OCI-LY7 (cell line): ENCODE measurements at regions not wholly inside any gene's neighbourhood (a gene's known extent, or its start where the extent isn't known, plus 50 kb on each side); places are given as distances from the start of the nearest gene placed in this dataset.
"Not testable (repeated sequence)": the region's sequence is repeated elsewhere in the genome, so short reads cannot be mapped to it uniquely, and the experiment has no call there.

Source experiments
- BruUV-seq: library from RNA; stranded (reverse); fragments of 400-500 nt; replicated peaks from 2 replicates; lab custom pipeline; 2021; lab: Mats Ljungman, UMichigan
- CTCF ChIA-PET: fragments of 300-600 bp; sonication (Branson Sonifier 250); formaldehyde crosslinking; loops from one replicate; lab custom pipeline; 2022; ENCODE audit warnings: antibody characterized with exemption; ENCODE audit not compliant: unreplicated experiment; lab: Charles Lee
- POLR2A ChIA-PET: fragments of 300-600 bp; sonication (Branson Sonifier 250); formaldehyde crosslinking; loops from one replicate; lab custom pipeline; 2022; ENCODE audit warnings: antibody characterized with exemption; lab: Charles Lee
- DNase-seq: peaks from one replicate; pipeline ENCODE4 v3.0.0-alpha.2; 2015; ENCODE audit warnings: low spot score
- H2AFZ ChIP-seq: fragments of 200-600 bp; sonication (generic), shearing (Covaris generic); 2 replicates; pipeline ENCODE4 v1.6.1; 2014; ENCODE audit warnings: mild to moderate bottlenecking, antibody characterized with exemption, low read length, moderate library complexity
- H3K27ac ChIP-seq: fragments of 200-600 bp; sonication (generic); 2 replicates; pipeline ENCODE4 v1.5.1; 2014; ENCODE audit warnings: mixed run types, low read depth, mild to moderate bottlenecking, moderate library complexity, low read length, inconsistent platforms; ENCODE audit not compliant: poor library complexity, severe bottlenecking
- H3K36me3 ChIP-seq: fragments of 200-600 bp; sonication (generic); 2 replicates; pipeline ENCODE4 v1.6.1; 2014; ENCODE audit warnings: mild to moderate bottlenecking, antibody characterized with exemption, low read length, moderate library complexity, mixed read lengths; ENCODE audit not compliant: insufficient read depth
- H3K4me1 ChIP-seq: fragments of 200-600 bp; sonication (generic); 2 replicates; pipeline ENCODE4 v1.5.1; 2014; ENCODE audit warnings: mild to moderate bottlenecking, low read length; ENCODE audit not compliant: insufficient read depth, poor library complexity, severe bottlenecking
- H3K4me2 ChIP-seq: fragments of 200-600 bp; sonication (generic); 2 replicates; pipeline ENCODE4 v1.6.1; 2014; ENCODE audit warnings: mild to moderate bottlenecking, low read length
- H3K4me3 ChIP-seq: fragments of 200-600 bp; sonication (generic); 2 replicates; pipeline ENCODE4 v1.5.1; 2014; ENCODE audit warnings: mild to moderate bottlenecking, low read depth, low read length; ENCODE audit not compliant: poor library complexity, severe bottlenecking
- H3K79me2 ChIP-seq: fragments of 200-600 bp; sonication (generic); 2 replicates; pipeline ENCODE4 v1.6.1; 2016; ENCODE audit warnings: low read depth, mild to moderate bottlenecking, low read length, moderate library complexity, mixed read lengths; ENCODE audit not compliant: insufficient read depth
- H3K9me2 ChIP-seq: fragments of 200-600 bp; sonication (generic); 2 replicates; pipeline ENCODE4 v1.6.1; 2016; ENCODE audit warnings: mild to moderate bottlenecking, low read length, mixed read lengths; ENCODE audit not compliant: insufficient read depth
- H3K9me3 ChIP-seq: fragments of 200-600 bp; sonication (generic); 2 replicates; pipeline ENCODE4 v1.6.1; 2014; ENCODE audit warnings: mild to moderate bottlenecking, mixed run types, low read length, mixed read lengths
- H4K20me1 ChIP-seq: fragments of 200-600 bp; sonication (generic); 2 replicates; pipeline ENCODE4 v1.6.1; 2014; ENCODE audit warnings: mild to moderate bottlenecking, antibody characterized with exemption, low read length, moderate library complexity, mixed read lengths; ENCODE audit not compliant: insufficient read depth
- EZH2phosphoT487 ChIP-seq: fragments of 200-600 bp; sonication (generic); IDR thresholded peaks from 2 replicates; pipeline ENCODE4 v1.6.1; 2018; ENCODE audit warnings: low read depth, borderline replicate concordance, mild to moderate bottlenecking, mixed run types, antibody characterized with exemption, low read length, moderate library complexity, mixed read lengths
- intact Hi-C: fragments of 100-400 bp; cut with micrococcal nuclease; formaldehyde crosslinking; loops from one replicate; pipeline ENCODE4 v1.10.0; 2022; ENCODE audit not compliant: unreplicated experiment
- TF ChIP-seq, protein P1 (sequence below): fragments of 200-600 bp; sonication (generic); conservative IDR thresholded peaks from 2 replicates; pipeline ENCODE4 v1.5.1; 2014; ENCODE audit warnings: mild to moderate bottlenecking, antibody characterized with exemption, low read length, moderate library complexity, mixed read lengths

DNA sequence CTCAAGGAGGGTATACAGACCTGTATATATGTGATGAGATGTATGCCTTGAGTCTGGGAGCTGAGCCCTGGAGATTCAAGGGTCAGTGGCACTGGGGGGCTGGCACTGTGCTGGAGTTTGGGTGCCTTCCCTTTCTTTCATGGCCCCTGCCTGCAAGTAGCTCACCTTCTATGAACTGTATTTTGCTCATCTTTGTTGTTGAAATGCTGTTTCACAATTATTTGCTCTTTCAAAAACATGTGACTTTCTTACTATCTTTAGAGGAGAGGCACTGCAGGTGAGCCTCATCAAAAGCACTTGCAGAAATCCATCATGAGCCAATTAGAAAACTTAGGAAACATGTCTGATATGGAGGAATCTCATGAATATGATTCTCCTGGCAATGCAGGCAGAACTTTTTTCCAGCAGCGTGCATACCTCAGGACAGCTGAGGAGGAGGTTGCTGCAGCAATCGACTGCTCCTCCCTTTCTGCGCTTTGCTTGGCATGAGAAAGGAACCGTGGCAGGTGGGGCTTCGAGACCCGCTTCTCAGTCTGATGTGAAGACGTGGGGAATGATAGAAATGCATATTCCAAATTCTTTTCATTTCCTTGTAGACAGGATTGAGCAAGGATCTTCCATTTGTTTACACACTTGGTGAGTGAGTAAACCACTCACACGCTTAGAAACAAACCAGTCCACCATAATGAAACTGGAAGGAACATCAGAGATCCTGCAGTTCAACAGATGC lies 178.4 kb upstream of the E2F8 start:
- no peaks in the 10 kb centered on the region for H3K9me2 ChIP-seq
- no peak overlapping the region for H3K4me3 ChIP-seq
- TF ChIP-seq, protein P1, sequence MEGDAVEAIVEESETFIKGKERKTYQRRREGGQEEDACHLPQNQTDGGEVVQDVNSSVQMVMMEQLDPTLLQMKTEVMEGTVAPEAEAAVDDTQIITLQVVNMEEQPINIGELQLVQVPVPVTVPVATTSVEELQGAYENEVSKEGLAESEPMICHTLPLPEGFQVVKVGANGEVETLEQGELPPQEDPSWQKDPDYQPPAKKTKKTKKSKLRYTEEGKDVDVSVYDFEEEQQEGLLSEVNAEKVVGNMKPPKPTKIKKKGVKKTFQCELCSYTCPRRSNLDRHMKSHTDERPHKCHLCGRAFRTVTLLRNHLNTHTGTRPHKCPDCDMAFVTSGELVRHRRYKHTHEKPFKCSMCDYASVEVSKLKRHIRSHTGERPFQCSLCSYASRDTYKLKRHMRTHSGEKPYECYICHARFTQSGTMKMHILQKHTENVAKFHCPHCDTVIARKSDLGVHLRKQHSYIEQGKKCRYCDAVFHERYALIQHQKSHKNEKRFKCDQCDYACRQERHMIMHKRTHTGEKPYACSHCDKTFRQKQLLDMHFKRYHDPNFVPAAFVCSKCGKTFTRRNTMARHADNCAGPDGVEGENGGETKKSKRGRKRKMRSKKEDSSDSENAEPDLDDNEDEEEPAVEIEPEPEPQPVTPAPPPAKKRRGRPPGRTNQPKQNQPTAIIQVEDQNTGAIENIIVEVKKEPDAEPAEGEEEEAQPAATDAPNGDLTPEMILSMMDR, result no peak
- no peak for TF ChIP-seq EZH2phosphoT487
- H3K4me1 ChIP-seq, result peaks cover 9% of the 10 kb centered on the region
- no peak overlapping the region for H3K4me2 ChIP-seq
- ChIA-PET CTCF (no interaction called here), POLR2A (interaction anchor here (0.7 to 1.7 kb wide), 4 partner anchors 9 to 26 kb away, joined by 3 to 8 read pairs (median 4); no protein-coding TSS in a partner anchor)
- H4K20me1 ChIP-seq, result no peaks in the 10 kb centered on the region
- intact Hi-C loops, result no loop called here
- H3K27ac ChIP-seq, result no peak overlapping the region
- H2AFZ ChIP-seq, result no peak overlapping the region
- no peaks in the 10 kb centered on the region for H3K36me3 ChIP-seq
- H3K79me2 ChIP-seq, result no peaks in the 10 kb centered on the region
- DNase-seq, result no peak
- no TSS peak for BruUV-seq
- no peaks in the 10 kb centered on the region for H3K9me3 ChIP-seq

DNA sequence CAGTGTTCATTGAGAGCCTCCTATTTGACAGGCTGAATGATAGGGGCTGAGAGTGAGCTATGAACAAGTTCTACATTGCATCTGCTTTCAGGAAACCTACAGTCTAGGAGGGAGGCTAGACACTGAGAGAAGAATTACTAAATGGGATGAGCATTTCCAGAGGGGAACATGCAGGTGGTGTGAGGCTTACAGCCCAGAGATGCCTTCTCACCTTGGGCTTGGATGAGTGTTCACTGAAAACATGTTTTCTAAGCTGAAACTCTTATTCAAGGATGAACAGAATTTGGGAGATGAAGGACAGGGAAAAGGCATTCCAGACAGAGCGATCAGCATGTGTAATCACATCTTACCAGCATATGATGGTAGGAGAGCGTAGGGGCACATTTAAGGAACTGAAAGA lies 177.5 kb upstream of the E2F8 start:
- no peaks in the 10 kb centered on the region for H3K9me2 ChIP-seq
- intact Hi-C loops, result no loop called here
- no peaks in the 10 kb centered on the region for H3K9me3 ChIP-seq
- H4K20me1 ChIP-seq, result no peaks in the 10 kb centered on the region
- H3K27ac ChIP-seq, result no peak overlapping the region
- H3K79me2 ChIP-seq, result no peaks in the 10 kb centered on the region
- no peaks in the 10 kb centered on the region for H3K36me3 ChIP-seq
- H3K4me2 ChIP-seq, result no peak overlapping the region
- TF ChIP-seq, protein P1, result no peak
- no peak for TF ChIP-seq EZH2phosphoT487
- H3K4me1 ChIP-seq, result peaks cover 9% of the 10 kb centered on the region
- ChIA-PET POLR2A (no interaction called here), CTCF (no interaction called here)
- no peak overlapping the region for H3K4me3 ChIP-seq
- no TSS peak for BruUV-seq
- DNase-seq, result no peak
- no peak overlapping the region for H2AFZ ChIP-seq

DNA sequence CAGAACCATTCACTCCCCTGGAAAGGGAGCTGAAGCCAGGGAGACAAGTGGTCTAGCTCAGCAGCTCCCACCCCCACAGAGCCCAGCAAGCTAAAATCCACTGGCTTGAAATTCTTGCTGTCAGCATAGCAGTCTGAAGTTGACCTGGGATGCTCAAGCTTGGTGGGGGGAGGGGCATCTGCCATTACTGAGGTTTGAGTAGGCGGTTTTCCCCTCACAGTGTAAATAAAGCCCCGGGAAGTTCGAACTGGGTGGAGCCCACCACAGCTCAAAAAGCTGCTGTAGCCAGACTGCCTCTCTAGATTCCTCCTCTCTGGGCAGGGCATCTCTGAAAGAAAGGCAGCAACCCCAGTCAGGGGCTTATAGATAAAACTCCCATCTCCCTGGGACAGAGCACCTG lies 171.3 kb upstream of the E2F8 start:
- DNase-seq, H4K20me1 ChIP-seq, H3K4me2 ChIP-seq, H3K4me1 ChIP-seq, H3K9me3 ChIP-seq, CTCF ChIA-PET, H3K27ac ChIP-seq, H2AFZ ChIP-seq, H3K36me3 ChIP-seq, intact Hi-C loops, POLR2A ChIA-PET, H3K79me2 ChIP-seq, H3K9me2 ChIP-seq, H3K4me3 ChIP-seq, BruUV-seq: not testable (repeated sequence)
